WTC11 (cell line): ENCODE measurements at regions not wholly inside any gene's neighbourhood (a gene's known extent, or its start where the extent isn't known, plus 50 kb on each side); places are given as distances from the start of the nearest gene placed in this dataset.

ENCODE experiments used
- ELF4 ChIP-seq: sonication (generic); formaldehyde crosslinking; IDR thresholded peaks from 2 replicates; pipeline ENCODE4 v1.8.1; 2022; ENCODE audit warnings: low read depth, mild to moderate bottlenecking, moderate library complexity, missing genetic modification reagents
- SP1 ChIP-seq: sonication (generic); formaldehyde crosslinking; conservative IDR thresholded peaks from 2 replicates; pipeline ENCODE4 v1.8.1; 2022; ENCODE audit warnings: missing genetic modification reagents
- TEAD4 ChIP-seq: sonication (generic); formaldehyde crosslinking; IDR thresholded peaks from 2 replicates; pipeline ENCODE4 v1.8.0; 2022; ENCODE audit warnings: mild to moderate bottlenecking, missing genetic modification reagents
- TP53 ChIP-seq: sonication (generic); formaldehyde crosslinking; IDR thresholded peaks from 2 replicates; pipeline ENCODE4 v1.8.1; 2023; ENCODE audit warnings: mild to moderate bottlenecking, missing genetic modification reagents
- TF ChIP-seq, protein P1 (sequence below): fragments of 200-600 bp; IDR thresholded peaks from 2 replicates; pipeline ENCODE4 v1.8.0; 2022; ENCODE audit warnings: antibody characterized with exemption
- TF ChIP-seq, protein P2 (sequence below): sonication (generic); formaldehyde crosslinking; IDR thresholded peaks from 2 replicates; pipeline ENCODE4 v1.8.1; 2023; ENCODE audit warnings: mild to moderate bottlenecking, missing genetic modification reagents, moderate library complexity
- TF ChIP-seq, protein P3 (sequence below): sonication (generic); formaldehyde crosslinking; conservative IDR thresholded peaks from 2 replicates; pipeline ENCODE4 v1.8.1; 2022; ENCODE audit warnings: mild to moderate bottlenecking, missing genetic modification reagents

DNA sequence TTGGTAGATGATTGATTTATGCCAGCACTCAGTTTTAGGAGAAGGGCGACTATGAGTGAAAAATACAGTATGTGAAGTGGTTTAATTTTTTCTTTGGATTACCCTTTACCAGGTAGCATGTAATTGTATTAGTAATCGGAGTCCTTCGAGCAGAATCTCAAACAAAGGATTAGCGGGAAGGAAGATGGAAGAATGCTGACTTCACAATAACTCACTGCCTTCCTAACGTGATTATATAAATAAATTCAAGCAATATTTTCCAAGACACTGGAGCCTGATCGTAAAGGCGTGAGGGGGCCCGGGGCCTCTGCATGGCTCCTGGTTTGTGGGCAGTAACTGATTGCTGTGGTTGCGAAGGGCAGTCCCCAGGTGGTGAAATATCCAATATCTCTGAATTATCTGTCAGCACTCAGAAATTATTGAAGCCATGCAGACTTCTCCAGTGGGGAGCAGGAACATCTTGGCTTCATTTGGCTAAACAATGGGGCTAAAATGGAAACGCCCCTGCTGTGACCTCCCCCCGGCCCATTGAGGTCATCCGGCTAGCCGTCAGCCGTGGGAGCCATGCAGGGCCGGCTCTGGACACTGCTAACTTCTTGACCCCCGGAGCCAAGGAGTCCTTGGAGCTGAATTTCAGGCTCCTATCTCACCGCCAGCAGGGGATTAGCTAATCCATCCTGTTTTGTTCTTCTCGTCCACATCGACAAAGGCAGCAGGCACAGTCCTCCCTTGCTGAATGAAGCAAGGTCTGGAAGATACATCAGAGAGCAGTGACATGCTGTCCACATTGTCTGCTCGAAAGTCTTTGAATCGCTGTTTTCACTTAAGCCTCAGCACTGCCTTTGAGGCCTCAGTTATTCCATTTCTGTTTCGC is 295.9 kb upstream of the N4BP1 start:
- no peak for TF ChIP-seq SP1
- no peak for TF ChIP-seq TEAD4 (CRISPR knock-in tag)
- TF ChIP-seq, protein P1, sequence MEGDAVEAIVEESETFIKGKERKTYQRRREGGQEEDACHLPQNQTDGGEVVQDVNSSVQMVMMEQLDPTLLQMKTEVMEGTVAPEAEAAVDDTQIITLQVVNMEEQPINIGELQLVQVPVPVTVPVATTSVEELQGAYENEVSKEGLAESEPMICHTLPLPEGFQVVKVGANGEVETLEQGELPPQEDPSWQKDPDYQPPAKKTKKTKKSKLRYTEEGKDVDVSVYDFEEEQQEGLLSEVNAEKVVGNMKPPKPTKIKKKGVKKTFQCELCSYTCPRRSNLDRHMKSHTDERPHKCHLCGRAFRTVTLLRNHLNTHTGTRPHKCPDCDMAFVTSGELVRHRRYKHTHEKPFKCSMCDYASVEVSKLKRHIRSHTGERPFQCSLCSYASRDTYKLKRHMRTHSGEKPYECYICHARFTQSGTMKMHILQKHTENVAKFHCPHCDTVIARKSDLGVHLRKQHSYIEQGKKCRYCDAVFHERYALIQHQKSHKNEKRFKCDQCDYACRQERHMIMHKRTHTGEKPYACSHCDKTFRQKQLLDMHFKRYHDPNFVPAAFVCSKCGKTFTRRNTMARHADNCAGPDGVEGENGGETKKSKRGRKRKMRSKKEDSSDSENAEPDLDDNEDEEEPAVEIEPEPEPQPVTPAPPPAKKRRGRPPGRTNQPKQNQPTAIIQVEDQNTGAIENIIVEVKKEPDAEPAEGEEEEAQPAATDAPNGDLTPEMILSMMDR = no peak
- no peak for TF ChIP-seq ELF4 (CRISPR knock-in tag)
- TF ChIP-seq, protein P2, sequence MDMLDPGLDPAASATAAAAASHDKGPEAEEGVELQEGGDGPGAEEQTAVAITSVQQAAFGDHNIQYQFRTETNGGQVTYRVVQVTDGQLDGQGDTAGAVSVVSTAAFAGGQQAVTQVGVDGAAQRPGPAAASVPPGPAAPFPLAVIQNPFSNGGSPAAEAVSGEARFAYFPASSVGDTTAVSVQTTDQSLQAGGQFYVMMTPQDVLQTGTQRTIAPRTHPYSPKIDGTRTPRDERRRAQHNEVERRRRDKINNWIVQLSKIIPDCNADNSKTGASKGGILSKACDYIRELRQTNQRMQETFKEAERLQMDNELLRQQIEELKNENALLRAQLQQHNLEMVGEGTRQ (CRISPR knock-in tag) = no peak
- TF ChIP-seq, protein P3, sequence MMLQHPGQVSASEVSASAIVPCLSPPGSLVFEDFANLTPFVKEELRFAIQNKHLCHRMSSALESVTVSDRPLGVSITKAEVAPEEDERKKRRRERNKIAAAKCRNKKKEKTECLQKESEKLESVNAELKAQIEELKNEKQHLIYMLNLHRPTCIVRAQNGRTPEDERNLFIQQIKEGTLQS = no peak
- TF ChIP-seq TP53 (CRISPR knock-in tag) = no peak
